CD8-positive, alpha-beta memory T cell (primary cell): ENCODE measurements at regions not wholly inside any gene's neighbourhood (a gene's known extent, or its start where the extent isn't known, plus 50 kb on each side); places are given as distances from the start of the nearest gene placed in this dataset.
A peak's percentile ranks its signal among the peaks of the same experiment; 100 is the strongest.

ENCODE experiments used
- CTCF ChIA-PET: fragments of 350-600 bp; sonication (Branson Sonifier 250); formaldehyde crosslinking; loops from one replicate; lab custom pipeline; 2021; ENCODE audit warnings: antibody characterized with exemption; lab: Charles Lee
- POLR2A ChIA-PET: fragments of 350-600 bp; sonication (Branson Sonifier 250); formaldehyde crosslinking; loops from one replicate; lab custom pipeline; 2021; ENCODE audit warnings: antibody characterized with exemption; lab: Charles Lee
- DNase-seq, 5 donors: peaks; one replicate each; pipeline versions ENCODE4 v3.0.0 to v3.0.0-alpha.2; 2020 to 2022; ENCODE audit warnings: mixed read lengths in 1 of 5
- H3K27ac ChIP-seq: one replicate; pipeline ENCODE4 v1.7.0; 2013; ENCODE audit warnings: low read depth, mild to moderate bottlenecking, low read length, moderate library complexity
- H3K27me3 ChIP-seq: 2 replicates; pipeline ENCODE4 v1.7.0; 2013; ENCODE audit warnings: low read length, mild to moderate bottlenecking; ENCODE audit not compliant: insufficient read depth, poor library complexity, severe bottlenecking
- H3K36me3 ChIP-seq: 2 replicates; pipeline ENCODE4 v1.7.0; 2013; ENCODE audit warnings: mild to moderate bottlenecking, low read length, moderate library complexity; ENCODE audit not compliant: insufficient read depth
- H3K4me1 ChIP-seq: 2 replicates; pipeline ENCODE4 v1.7.0; 2013; ENCODE audit warnings: mild to moderate bottlenecking, low read length, moderate library complexity; ENCODE audit not compliant: insufficient read depth
- H3K4me3 ChIP-seq: 2 replicates; pipeline ENCODE4 v1.7.0; 2013; ENCODE audit warnings: mild to moderate bottlenecking, low read length
- H3K9me3 ChIP-seq: 2 replicates; pipeline ENCODE4 v1.7.0; 2013; ENCODE audit warnings: mild to moderate bottlenecking, low read length
- H3K27ac Mint-ChIP-seq, 8 donors: one replicate each; pipeline ENCODE4 v1.8.0; 2020 to 2021; ENCODE audit warnings: mixed read lengths in 8 of 8, mild to moderate bottlenecking in 6 of 8, inconsistent platforms in 3 of 8, moderate library complexity in 3 of 8
- H3K27me3 Mint-ChIP-seq, 2 donors: one replicate each; pipeline ENCODE4 v1.8.0; 2020 to 2021; ENCODE audit warnings: mixed read lengths in 2 of 2, mild to moderate bottlenecking in 1 of 2, moderate library complexity in 1 of 2
- H3K36me3 Mint-ChIP-seq, 3 donors: one replicate each; pipeline ENCODE4 v1.8.0; 2020 to 2021; ENCODE audit warnings: mixed read lengths in 3 of 3, inconsistent platforms in 1 of 3, mild to moderate bottlenecking in 1 of 3
- H3K4me1 Mint-ChIP-seq, 3 donors: one replicate each; pipeline ENCODE4 v1.8.0; 2020 to 2021; ENCODE audit warnings: mixed read lengths in 3 of 3, inconsistent platforms in 1 of 3, mild to moderate bottlenecking in 1 of 3
- H3K4me3 Mint-ChIP-seq, 7 donors: one replicate each; pipeline ENCODE4 v1.8.0; 2020 to 2021; ENCODE audit warnings: mixed read lengths in 7 of 7, mild to moderate bottlenecking in 6 of 7, moderate library complexity in 4 of 7, inconsistent platforms in 2 of 7
- H3K9me3 Mint-ChIP-seq, 5 donors: one replicate each; pipeline ENCODE4 v1.8.0; 2020 to 2022; ENCODE audit warnings: mixed read lengths in 5 of 5, mild to moderate bottlenecking in 3 of 5, moderate library complexity in 2 of 5, inconsistent platforms in 1 of 5

- CTCF ChIA-PET: interaction anchor here (1.1 kb wide), 1 partner anchor 8 kb away, joined by 4 read pairs; no protein-coding TSS in a partner anchor
- POLR2A ChIA-PET: no interaction called here
- H3K9me3 ChIP-seq: no peaks in the 10 kb centered on the region
These were observed 1064.6 kb downstream of the BCL11B start for GRCh38 chr14:98207415-98207814.

GRCh38 chr14:98208211-98208611 lies 1063.8 kb downstream of the BCL11B start:
- H3K36me3 Mint-ChIP-seq: no peaks in the 10 kb centered on the region
- ChIA-PET CTCF (no interaction called here), POLR2A (no interaction called here)
- H3K4me3 Mint-ChIP-seq: peak overlapping the region in 5 of 7 donors; percentile 20 to 55 (median 44)
- H3K9me3 Mint-ChIP-seq: no peaks in the 10 kb centered on the region
- Histone ChIP-seq H3K27me3 (no peaks in the 10 kb centered on the region), H3K4me1 (peaks cover 69% of the 10 kb centered on the region), H3K4me3 (peak overlapping the region; percentile 32), H3K27ac (no peak overlapping the region), H3K9me3 (no peaks in the 10 kb centered on the region), H3K36me3 (no peaks in the 10 kb centered on the region)
- no peaks in the 10 kb centered on the region for H3K27me3 Mint-ChIP-seq
- DNase-seq: no peak
- H3K4me1 Mint-ChIP-seq: peaks cover 79 to 100% (median 97%) of the 10 kb centered on the region in 3 donors
- peak overlapping the region in 7 of 8 donors; percentile 45 to 85 (median 80) for H3K27ac Mint-ChIP-seq

More at GRCh38 chr14:98207415-98207814, 1064.6 kb downstream of the BCL11B start:
- H3K27ac Mint-ChIP-seq: peak overlapping the region in 5 of 8 donors; percentile 57 to 85 (median 80)
- H3K36me3 ChIP-seq: no peaks in the 10 kb centered on the region
- H3K4me3 Mint-ChIP-seq: peak overlapping the region in 2 of 7 donors; percentile 4 to 30
- H3K4me3 ChIP-seq: no peak overlapping the region
- peaks cover 75 to 99% (median 97%) of the 10 kb centered on the region in 3 donors for H3K4me1 Mint-ChIP-seq
- H3K9me3 Mint-ChIP-seq: no peaks in the 10 kb centered on the region
- no peaks in the 10 kb centered on the region for H3K27me3 ChIP-seq
- no peak for DNase-seq
- H3K27me3 Mint-ChIP-seq: no peaks in the 10 kb centered on the region
- H3K27ac ChIP-seq: no peak overlapping the region
- no peaks in the 10 kb centered on the region for H3K36me3 Mint-ChIP-seq
- H3K4me1 ChIP-seq: peaks cover 76% of the 10 kb centered on the region

- DNase-seq: no peak
- Histone ChIP-seq H3K4me3 (peak overlapping the region; percentile 24), H3K27ac (no peak overlapping the region), H3K4me1 (peaks cover 75% of the 10 kb centered on the region), H3K36me3 (no peaks in the 10 kb centered on the region), H3K27me3 (no peaks in the 10 kb centered on the region), H3K9me3 (no peaks in the 10 kb centered on the region)
- no peaks in the 10 kb centered on the region for H3K9me3 Mint-ChIP-seq
- ChIA-PET CTCF (interaction anchor here (1.3 to 1.6 kb wide), 3 partner anchors 12 to 36 kb away, joined by 3 to 4 read pairs (median 4); no protein-coding TSS in a partner anchor), POLR2A (interaction anchor here (1.3 kb wide), 1 partner anchor 19 kb away, joined by 6 read pairs; no protein-coding TSS in a partner anchor)
- H3K27ac Mint-ChIP-seq: peak overlapping the region; percentile 44 to 100 (median 82)
- peaks cover 79 to 100% (median 95%) of the 10 kb centered on the region in 3 donors for H3K4me1 Mint-ChIP-seq
- no peaks in the 10 kb centered on the region for H3K36me3 Mint-ChIP-seq
- H3K27me3 Mint-ChIP-seq: no peaks in the 10 kb centered on the region
- H3K4me3 Mint-ChIP-seq: peak overlapping the region in 2 of 7 donors; percentile 76 to 88
These were observed 1063.1 kb downstream of the BCL11B start for GRCh38 chr14:98208943-98209342.

- Mint-ChIP-seq H3K27ac (peak overlapping the region; percentile 70 to 100 (median 94)), H3K9me3 (no peaks in the 10 kb centered on the region), H3K36me3 (no peaks in the 10 kb centered on the region), H3K27me3 (no peaks in the 10 kb centered on the region), H3K4me3 (peak overlapping the region; percentile 31 to 88 (median 76)), H3K4me1 (peaks cover 76 to 96% (median 95%) of the 10 kb centered on the region in 3 donors)
- Histone ChIP-seq H3K4me1 (peaks cover 85% of the 10 kb centered on the region), H3K9me3 (no peaks in the 10 kb centered on the region), H3K27ac (peak overlapping the region; percentile 30), H3K36me3 (no peaks in the 10 kb centered on the region), H3K27me3 (no peaks in the 10 kb centered on the region), H3K4me3 (peak overlapping the region; percentile 36)
- DNase-seq: peak; percentile 17 to 77 (median 50)
- ChIA-PET POLR2A (interaction anchor here (0.5 to 1.6 kb wide), 4 partner anchors 11 to 330 kb away, joined by 3 to 6 read pairs (median 4); no protein-coding TSS in a partner anchor), CTCF (interaction anchor here (0.7 to 1.6 kb wide), 6 partner anchors 13 to 71 kb away, joined by 3 to 4 read pairs (median 3); no protein-coding TSS in a partner anchor)
These were observed 1061.8 kb downstream of the BCL11B start for GRCh38 chr14:98210045-98210672.

GRCh38 chr14:98217530-98217929 lies 1054.5 kb downstream of the BCL11B start:
- Histone ChIP-seq H3K4me1 (peaks cover 63% of the 10 kb centered on the region), H3K36me3 (no peaks in the 10 kb centered on the region), H3K27ac (no peak overlapping the region), H3K4me3 (no peak overlapping the region), H3K27me3 (no peaks in the 10 kb centered on the region), H3K9me3 (no peaks in the 10 kb centered on the region)
- no peaks in the 10 kb centered on the region for H3K27me3 Mint-ChIP-seq
- CTCF ChIA-PET: no interaction called here
- H3K36me3 Mint-ChIP-seq: no peaks in the 10 kb centered on the region
- no peak for DNase-seq
- peaks cover 30 to 49% (median 41%) of the 10 kb centered on the region in 3 donors for H3K4me1 Mint-ChIP-seq
- POLR2A ChIA-PET: interaction anchor here (0.5 kb wide), 1 partner anchor 714 kb away, joined by 4 read pairs; no protein-coding TSS in a partner anchor
- no peaks in the 10 kb centered on the region for H3K9me3 Mint-ChIP-seq
- H3K27ac Mint-ChIP-seq: no peak overlapping the region
- no peak overlapping the region for H3K4me3 Mint-ChIP-seq

- no peaks in the 10 kb centered on the region for H3K27me3 Mint-ChIP-seq
These were observed 1053.8 kb downstream of the BCL11B start for GRCh38 chr14:98218218-98218617.

GRCh38 chr14:98219638-98220037 lies 1052.4 kb downstream of the BCL11B start:
- Histone ChIP-seq H3K27me3 (no peaks in the 10 kb centered on the region), H3K4me1 (peaks cover 72% of the 10 kb centered on the region), H3K27ac (no peak overlapping the region), H3K4me3 (no peak overlapping the region), H3K9me3 (no peaks in the 10 kb centered on the region), H3K36me3 (no peaks in the 10 kb centered on the region)
- Mint-ChIP-seq H3K36me3 (no peaks in the 10 kb centered on the region), H3K27ac (peak overlapping the region in 6 of 8 donors; percentile 15 to 54 (median 34)), H3K4me1 (peaks cover 39 to 51% (median 42%) of the 10 kb centered on the region in 3 donors), H3K27me3 (no peaks in the 10 kb centered on the region), H3K4me3 (peak overlapping the region in 3 of 7 donors; percentile 7 to 79 (median 10)), H3K9me3 (no peaks in the 10 kb centered on the region)
- ChIA-PET CTCF (no interaction called here), POLR2A (no interaction called here)
- no peak for DNase-seq

More at GRCh38 chr14:98218218-98218617, 1053.8 kb downstream of the BCL11B start:
- Mint-ChIP-seq H3K4me1 (peaks cover 33 to 51% (median 41%) of the 10 kb centered on the region in 3 donors), H3K36me3 (no peaks in the 10 kb centered on the region), H3K27ac (no peak overlapping the region), H3K4me3 (no peak overlapping the region), H3K9me3 (no peaks in the 10 kb centered on the region)
- no peaks in the 10 kb centered on the region for H3K27me3 ChIP-seq
- ChIA-PET POLR2A (interaction anchor here (0.5 kb wide), 1 partner anchor 714 kb away, joined by 4 read pairs; no protein-coding TSS in a partner anchor), CTCF (no interaction called here)
- no peaks in the 10 kb centered on the region for H3K36me3 ChIP-seq
- H3K9me3 ChIP-seq: no peaks in the 10 kb centered on the region
- no peak overlapping the region for H3K27ac ChIP-seq
- no peak for DNase-seq
- H3K4me3 ChIP-seq: no peak overlapping the region
- H3K4me1 ChIP-seq: peaks cover 69% of the 10 kb centered on the region

GRCh38 chr14:98223106-98223505 lies 1048.9 kb downstream of the BCL11B start:
- H3K9me3 Mint-ChIP-seq: no peaks in the 10 kb centered on the region
- Histone ChIP-seq H3K27me3 (no peaks in the 10 kb centered on the region), H3K27ac (peak overlapping the region; percentile 35), H3K4me1 (peaks cover 94% of the 10 kb centered on the region), H3K36me3 (no peaks in the 10 kb centered on the region), H3K4me3 (peak overlapping the region; percentile 22), H3K9me3 (no peaks in the 10 kb centered on the region)
- H3K4me3 Mint-ChIP-seq: peak overlapping the region; percentile 4 to 77 (median 61)
- H3K27me3 Mint-ChIP-seq: no peaks in the 10 kb centered on the region
- CTCF ChIA-PET: interaction anchor here (1.1 kb wide), 1 partner anchor 1043 kb away, joined by 3 read pairs; no protein-coding TSS in a partner anchor
- peak overlapping the region; percentile 65 to 96 (median 92) for H3K27ac Mint-ChIP-seq
- H3K36me3 Mint-ChIP-seq: no peaks in the 10 kb centered on the region
- H3K4me1 Mint-ChIP-seq: peaks cover 58 to 64% (median 62%) of the 10 kb centered on the region in 3 donors
- no peak for DNase-seq
- POLR2A ChIA-PET: no interaction called here
